Mucosa of descending colon (tissue), 3 donors: ENCODE measurements at regions not wholly inside any gene's neighbourhood (a gene's known extent, or its start where the extent isn't known, plus 50 kb on each side); places are given as distances from the start of the nearest gene placed in this dataset.
"Not testable (repeated sequence)": the region's sequence is repeated elsewhere in the genome, so short reads cannot be mapped to it uniquely, and the experiment has no call there.

Experiments
- ATAC-seq: fragments of 200-7000 bp; cut with Tn5 transposase; one replicate; pipeline ENCODE4 v1.9.1; 2020; ENCODE audit warnings: mild to moderate bottlenecking, moderate library complexity
- DNase-seq, 3 donors: peaks; one replicate each; pipeline ENCODE4 v3.0.0-alpha.2; 2020
- H3K36me3 ChIP-seq: fragments of 200-600 bp; one replicate; pipeline ENCODE4 v1.8.0; 2021; ENCODE audit warnings: low read depth, mild to moderate bottlenecking
- H3K4me1 ChIP-seq: fragments of 200-600 bp; one replicate; pipeline ENCODE4 v1.8.0; 2021; ENCODE audit warnings: low read depth, mild to moderate bottlenecking
- H3K4me3 ChIP-seq: fragments of 200-600 bp; one replicate; pipeline ENCODE4 v1.8.0; 2021; ENCODE audit warnings: mild to moderate bottlenecking
- H3K9me3 ChIP-seq: fragments of 200-600 bp; one replicate; pipeline ENCODE4 v1.8.0; 2021; ENCODE audit warnings: mild to moderate bottlenecking
- intact Hi-C, 2 donors: fragments of 100-400 bp; cut with DNase I in 1 of 2; cut with micrococcal nuclease in 1 of 2; formaldehyde crosslinking; loops; one replicate each; pipeline versions ENCODE4 v1.11.0 to v1.11.1; 2022; cut with DNase I, micrococcal nuclease
- TF ChIP-seq, protein P1 (sequence below): fragments of 200-600 bp; IDR thresholded peaks from one replicate; pipeline ENCODE4 v1.8.0; 2022; ENCODE audit warnings: antibody characterized with exemption, mild to moderate bottlenecking
- donor health status: DM: no; HTN: no; CAD: no; lungs with moderate emphysema.
- donor health status: DM: no; HTN: no; CAD: no.
- donor health status: DM: no; HTN: yes; CAD: no.

GRCh38 chr12:46538976-46539375 is 166.4 kb upstream of the SLC38A2 start:
- Histone ChIP-seq H3K4me3 (no peak overlapping the region), H3K9me3 (no peaks in the 10 kb centered on the region), H3K36me3 (no peaks in the 10 kb centered on the region), H3K4me1 (no peaks in the 10 kb centered on the region)
- no peak for DNase-seq
- TF ChIP-seq, protein P1, sequence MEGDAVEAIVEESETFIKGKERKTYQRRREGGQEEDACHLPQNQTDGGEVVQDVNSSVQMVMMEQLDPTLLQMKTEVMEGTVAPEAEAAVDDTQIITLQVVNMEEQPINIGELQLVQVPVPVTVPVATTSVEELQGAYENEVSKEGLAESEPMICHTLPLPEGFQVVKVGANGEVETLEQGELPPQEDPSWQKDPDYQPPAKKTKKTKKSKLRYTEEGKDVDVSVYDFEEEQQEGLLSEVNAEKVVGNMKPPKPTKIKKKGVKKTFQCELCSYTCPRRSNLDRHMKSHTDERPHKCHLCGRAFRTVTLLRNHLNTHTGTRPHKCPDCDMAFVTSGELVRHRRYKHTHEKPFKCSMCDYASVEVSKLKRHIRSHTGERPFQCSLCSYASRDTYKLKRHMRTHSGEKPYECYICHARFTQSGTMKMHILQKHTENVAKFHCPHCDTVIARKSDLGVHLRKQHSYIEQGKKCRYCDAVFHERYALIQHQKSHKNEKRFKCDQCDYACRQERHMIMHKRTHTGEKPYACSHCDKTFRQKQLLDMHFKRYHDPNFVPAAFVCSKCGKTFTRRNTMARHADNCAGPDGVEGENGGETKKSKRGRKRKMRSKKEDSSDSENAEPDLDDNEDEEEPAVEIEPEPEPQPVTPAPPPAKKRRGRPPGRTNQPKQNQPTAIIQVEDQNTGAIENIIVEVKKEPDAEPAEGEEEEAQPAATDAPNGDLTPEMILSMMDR = no peak
- intact Hi-C loops = no loop called here
- ATAC-seq = no peak

GRCh38 chr12:46537387-46537955 is 164.9 kb upstream of the SLC38A2 start:
- TF ChIP-seq, protein P1 = no peak
- Histone ChIP-seq H3K9me3 (no peaks in the 10 kb centered on the region), H3K36me3 (no peaks in the 10 kb centered on the region), H3K4me3 (no peak overlapping the region), H3K4me1 (no peaks in the 10 kb centered on the region)
- intact Hi-C loops = no loop called here
- no peak for ATAC-seq
- DNase-seq = no peak

GRCh38 chr12:46536316-46536715 is 163.7 kb upstream of the SLC38A2 start:
- H3K4me1 ChIP-seq, H3K9me3 ChIP-seq, intact Hi-C loops, DNase-seq, H3K4me3 ChIP-seq, H3K36me3 ChIP-seq: not testable (repeated sequence)
- ATAC-seq = peak; percentile 25

DNA sequence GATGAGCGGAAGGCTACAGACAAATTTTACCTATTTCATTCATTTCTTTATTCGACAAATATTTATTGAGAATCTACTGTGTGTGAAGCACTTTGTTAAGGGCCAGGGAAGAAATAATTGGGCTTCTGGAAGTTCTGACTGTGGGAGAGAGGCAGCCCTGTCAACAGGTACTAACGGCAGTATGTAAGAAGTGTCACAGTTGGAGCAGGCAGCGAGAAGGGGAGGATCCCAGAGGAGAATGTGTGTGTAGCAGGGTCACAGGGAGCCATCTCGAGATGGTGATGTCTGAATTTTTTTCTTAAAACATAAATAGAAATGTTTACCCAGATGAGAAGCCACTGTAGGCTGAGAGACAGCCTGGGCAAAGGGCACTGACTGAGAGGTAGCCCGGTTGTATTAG is 163.3 kb upstream of the SLC38A2 start:
- Histone ChIP-seq H3K36me3 (no peaks in the 10 kb centered on the region), H3K4me3 (no peak overlapping the region), H3K4me1 (no peaks in the 10 kb centered on the region), H3K9me3 (no peaks in the 10 kb centered on the region)
- TF ChIP-seq, protein P1 = no peak
- ATAC-seq = no peak
- intact Hi-C loops = no loop called here
- no peak for DNase-seq

GRCh38 chr12:46535376-46535775 is 162.8 kb upstream of the SLC38A2 start:
- ATAC-seq = no peak
- intact Hi-C loops = no loop called here
- Histone ChIP-seq H3K4me1 (no peaks in the 10 kb centered on the region), H3K36me3 (no peaks in the 10 kb centered on the region), H3K4me3 (no peak overlapping the region), H3K9me3 (no peaks in the 10 kb centered on the region)
- TF ChIP-seq, protein P1 = no peak
- DNase-seq = no peak

DNA sequence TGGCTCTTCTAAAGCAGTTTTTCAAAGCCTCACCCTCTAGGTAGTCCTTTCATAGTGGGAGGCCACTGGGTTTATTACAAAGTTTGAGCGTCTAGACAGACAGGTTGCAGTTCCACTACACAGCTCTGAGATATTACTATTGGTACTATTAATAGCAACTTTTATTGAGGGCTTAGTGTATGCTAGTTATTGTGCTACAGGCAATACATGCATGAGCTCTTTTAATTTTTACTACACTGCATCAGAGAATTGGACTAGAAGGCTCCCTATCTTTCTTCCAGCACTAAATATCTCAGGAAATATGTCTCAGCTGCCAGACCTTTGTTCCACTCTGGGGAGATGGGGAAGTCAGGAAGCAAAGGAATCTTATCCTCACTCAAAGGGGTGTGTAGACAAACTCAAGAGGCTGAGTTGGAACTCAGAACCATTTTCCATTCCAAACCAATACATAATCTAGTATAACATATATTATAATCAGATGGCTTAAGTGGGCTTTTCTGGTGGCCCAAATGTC is 161.8 kb upstream of the SLC38A2 start:
- no peak for DNase-seq

More for the DNA sequence above, 161.8 kb upstream of the SLC38A2 start:
- Histone ChIP-seq H3K36me3 (no peaks in the 10 kb centered on the region), H3K4me3 (no peak overlapping the region), H3K4me1 (no peaks in the 10 kb centered on the region), H3K9me3 (no peaks in the 10 kb centered on the region)
- intact Hi-C loops = no loop called here
- ATAC-seq = no peak
- TF ChIP-seq, protein P1 = no peak
